HepG2 (cell line): ENCODE measurements at regions not wholly inside any gene's neighbourhood (a gene's known extent, or its start where the extent isn't known, plus 50 kb on each side); places are given as distances from the start of the nearest gene placed in this dataset.

Source experiments
- ATAC-seq: fragments of 200-7000 bp; cut with Tn5 transposase; 3 replicates; pipeline ENCODE4 v1.9.1; 2020; ENCODE audit warnings: mild to moderate bottlenecking, moderate library complexity
- BruUV-seq: library from RNA; stranded (reverse); fragments of 400-500 nt; replicated peaks from 2 replicates; lab custom pipeline; 2021; lab: Mats Ljungman, UMichigan
- CTCF ChIA-PET: fragments of 300-600 bp; formaldehyde crosslinking; extraction: SDS; loops from one replicate; lab custom pipeline; 2021; ENCODE audit warnings: low total read pairs, inconsistent platforms, low intra/inter-chr PET ratio; lab: Yijun Ruan, JAX
- POLR2A ChIA-PET: fragments of 350-600 bp; sonication (Branson Sonifier 250); formaldehyde crosslinking; loops from one replicate; lab custom pipeline; 2020; ENCODE audit warnings: antibody characterized with exemption, inconsistent platforms; lab: Yijun Ruan, JAX
- DNase-seq: peaks from one replicate; pipeline ENCODE4 v3.0.0-alpha.2; 2015; ENCODE audit warnings: low spot score
- FAIRE-seq: peaks from 3 replicates; lab custom pipeline; 2011; peaks lifted over from hg19 to GRCh38; lab: Jason Lieb, UNC
- H2AFZ ChIP-seq: one replicate; pipeline ENCODE4 v1.6.1; 2011; ENCODE audit warnings: low read length, inconsistent platforms
- H3K27ac ChIP-seq: fragments of 300-600 bp; 3 replicates; pipeline ENCODE4 v1.8.0; 2011; ENCODE audit warnings: mixed run types, mild to moderate bottlenecking, mixed read lengths, low read length, inconsistent platforms; ENCODE audit not compliant: insufficient read depth; ENCODE audit errors: extremely low read length
- H3K27me3 ChIP-seq, 2 experiments: fragments of 200-600 bp in 1 of 2; 2 replicates in 1 of 2; 3 replicates in 1 of 2; pipeline versions ENCODE4 v1.6.0 to v1.8.0; 2011; ENCODE audit warnings: low read length in 2 of 2, mild to moderate bottlenecking in 2 of 2, moderate library complexity in 2 of 2, inconsistent platforms in 1 of 2; ENCODE audit not compliant: insufficient read depth in 2 of 2, control insufficient read depth in 1 of 2
- H3K36me3 ChIP-seq, 2 experiments: fragments of 200-600 bp in 1 of 2; replicated peaks in 1 of 2; 2 replicates in 1 of 2; 3 replicates in 1 of 2; pipeline versions ENCODE4 v1.5.1 to v1.8.0; 2011; ENCODE audit warnings: low read length in 2 of 2, inconsistent platforms in 1 of 2; ENCODE audit not compliant: insufficient read depth in 2 of 2, control insufficient read depth in 1 of 2
- H3K4me1 ChIP-seq: 2 replicates; pipeline ENCODE4 v1.5.1; 2012; ENCODE audit warnings: low read length, inconsistent platforms; ENCODE audit not compliant: insufficient read depth
- H3K4me2 ChIP-seq: 2 replicates; pipeline ENCODE4 v1.6.0; 2011; ENCODE audit warnings: low read depth, low read length, inconsistent platforms
- H3K4me3 ChIP-seq, 3 experiments: fragments of 200-600 bp in 1 of 3; sonication (generic), shearing (Covaris generic) in 1 of 3; replicated peaks in 1 of 3; 2 replicates each; pipeline ENCODE4 v1.5.1; 2011 to 2016; ENCODE audit warnings: low read length in 3 of 3, inconsistent platforms in 2 of 3, low read depth in 2 of 3, mild to moderate bottlenecking in 2 of 3, control low read depth in 1 of 3, mixed read lengths in 1 of 3; ENCODE audit not compliant: insufficient read depth in 1 of 3
- H3K79me2 ChIP-seq: one replicate; pipeline ENCODE4 v1.6.1; 2011; ENCODE audit warnings: low read length, inconsistent platforms; ENCODE audit not compliant: insufficient read depth
- H3K9ac ChIP-seq: 2 replicates; pipeline ENCODE4 v1.6.0; 2011; ENCODE audit warnings: mild to moderate bottlenecking, low read depth, low read length, inconsistent platforms; ENCODE audit not compliant: insufficient read depth
- H3K9me3 ChIP-seq: 2 replicates; pipeline ENCODE4 v1.5.1; 2012; ENCODE audit warnings: mild to moderate bottlenecking, low read length
- H4K20me1 ChIP-seq: 2 replicates; pipeline ENCODE4 v1.6.0; 2011; ENCODE audit warnings: inconsistent platforms, mild to moderate bottlenecking, low read length, moderate library complexity; ENCODE audit not compliant: insufficient read depth
- CREB1 ChIP-seq, 2 experiments: fragments of 450-650 bp in 1 of 2; IDR thresholded peaks; 2 replicates each; pipeline ENCODE4 v1.6.1; 2016 to 2017; ENCODE audit warnings: control low read depth in 1 of 2, mild to moderate bottlenecking in 1 of 2, missing compliant biosample characterization in 1 of 2, missing genetic modification characterization in 1 of 2
- FOSL1 ChIP-seq: sonication (generic); formaldehyde crosslinking; IDR thresholded peaks from 2 replicates; pipeline ENCODE4 v1.9.0; 2021; ENCODE audit warnings: missing genetic modification reagents, borderline replicate concordance
- HMG20B ChIP-seq: conservative IDR thresholded peaks from 2 replicates; pipeline ENCODE4 v1.6.1; 2016; ENCODE audit warnings: missing genetic modification reagents, missing compliant biosample characterization
- ISL2 ChIP-seq: sonication (generic); formaldehyde crosslinking; IDR thresholded peaks from 2 replicates; pipeline ENCODE4 v1.5.0; 2020; ENCODE audit warnings: missing genetic modification reagents
- KLF12 ChIP-seq: sonication (generic); formaldehyde crosslinking; IDR thresholded peaks from 2 replicates; pipeline ENCODE4 v1.4.0; 2020; ENCODE audit warnings: missing genetic modification reagents, borderline replicate concordance
- KMT2A ChIP-seq: sonication (generic); formaldehyde crosslinking; IDR thresholded peaks from 2 replicates; pipeline ENCODE4 v1.4.0; 2020; ENCODE audit warnings: missing genetic modification reagents
- NKX3-1 ChIP-seq: sonication (generic); formaldehyde crosslinking; IDR thresholded peaks from 2 replicates; pipeline ENCODE4 v1.5.0; 2020; ENCODE audit warnings: missing genetic modification reagents
- PAX8 ChIP-seq: sonication (generic); formaldehyde crosslinking; IDR thresholded peaks from 2 replicates; pipeline ENCODE4 v1.8.0; 2022; ENCODE audit warnings: mild to moderate bottlenecking, missing genetic modification reagents, borderline replicate concordance
- PCBP1 ChIP-seq: fragments of 200-400 bp; formaldehyde crosslinking; IDR thresholded peaks from 2 replicates; pipeline ENCODE4 v1.6.1; 2017; ENCODE audit warnings: mild to moderate bottlenecking, low read depth, low read length, borderline replicate concordance
- ZEB1 ChIP-seq: IDR thresholded peaks from 2 replicates; pipeline ENCODE4 v1.6.1; 2012; ENCODE audit warnings: mild to moderate bottlenecking, low read depth, inconsistent platforms; ENCODE audit not compliant: insufficient replicate concordance
- ZFAT ChIP-seq: sonication (generic); formaldehyde crosslinking; conservative IDR thresholded peaks from 2 replicates; pipeline ENCODE4 v1.8.1; 2023; ENCODE audit warnings: missing genetic modification reagents, inconsistent platforms
- ZFP36 ChIP-seq: fragments of 150-350 bp; IDR thresholded peaks from 2 replicates; pipeline ENCODE4 v1.6.1; 2018; ENCODE audit warnings: borderline replicate concordance, low read length, low read depth; ENCODE audit not compliant: partially characterized antibody
- ZNF235 ChIP-seq: sonication (generic); formaldehyde crosslinking; IDR thresholded peaks from 2 replicates; pipeline ENCODE4 v1.8.1; 2023; ENCODE audit warnings: mild to moderate bottlenecking, missing genetic modification reagents, borderline replicate concordance
- ZNF615 ChIP-seq: sonication (generic); formaldehyde crosslinking; IDR thresholded peaks from 2 replicates; pipeline ENCODE4 v1.5.0; 2020; ENCODE audit warnings: mild to moderate bottlenecking, missing genetic modification reagents, borderline replicate concordance
- WGBS: methylation state at CpG from one replicate; pipeline ENCODE4 v1.1.6; 2017; ENCODE audit warnings: low lambda C conversion rate; 5-methylcytosine and 5-hydroxymethylcytosine counted together
- in situ Hi-C: cut with HindIII; loops from 2 replicates; pipeline ENCODE4 v1.10.0; 2017; ENCODE audit warnings: low pct_unique_long_range_greater_than_20kb; ENCODE audit not compliant: extremely low pct_ligation_motif_present
- intact Hi-C: fragments of 100-400 bp; cut with micrococcal nuclease; formaldehyde crosslinking; loops from one replicate; pipeline ENCODE4 v1.10.0; 2022; ENCODE audit not compliant: unreplicated experiment
- TF ChIP-seq, protein P1 (sequence below): sonication (generic); formaldehyde crosslinking; IDR thresholded peaks from 2 replicates; pipeline ENCODE4 v1.5.0; 2020; ENCODE audit warnings: missing genetic modification reagents
- TF ChIP-seq, protein P2 (sequence below): IDR thresholded peaks from 2 replicates; pipeline ENCODE4 v1.6.1; 2016; ENCODE audit warnings: control low read depth
- TF ChIP-seq, protein P3 (sequence below): IDR thresholded peaks from 2 replicates; pipeline ENCODE4 v1.6.1; 2016; ENCODE audit warnings: mild to moderate bottlenecking, missing biosample characterization, missing genetic modification reagents
- TF ChIP-seq, protein P4 (sequence below): sonication (generic); formaldehyde crosslinking; IDR thresholded peaks from 2 replicates; pipeline ENCODE4 v1.4.0; 2020; ENCODE audit warnings: mild to moderate bottlenecking, missing genetic modification reagents
- TF ChIP-seq, protein P5 (sequence below): sonication (generic); formaldehyde crosslinking; IDR thresholded peaks from 2 replicates; pipeline ENCODE4 v1.4.0; 2020; ENCODE audit warnings: mild to moderate bottlenecking, missing genetic modification reagents, borderline replicate concordance

DNA sequence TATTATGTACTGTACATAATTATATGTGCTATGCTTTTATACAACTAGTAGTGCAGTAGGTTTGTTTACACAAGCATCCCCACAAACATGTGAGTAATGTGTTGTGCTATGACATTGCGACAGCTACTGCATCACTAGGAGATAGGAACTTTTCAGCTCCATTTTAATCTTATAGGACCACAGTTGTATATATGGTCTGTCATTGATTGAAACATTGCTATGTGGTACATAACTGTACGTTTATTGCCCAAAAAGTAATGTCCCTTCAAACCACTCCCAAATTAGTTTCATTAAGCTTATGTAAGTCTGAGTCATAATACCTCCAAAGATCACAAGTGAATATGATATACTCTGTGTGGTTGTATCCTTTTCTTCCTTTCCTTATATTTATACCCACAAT is 183.2 kb upstream of the POT1 start:
- FAIRE-seq (no peak), DNase-seq (no peak), ATAC-seq (no peak)
- POLR2A ChIA-PET, result no interaction called here
- BruUV-seq, result no TSS peak
- Histone ChIP-seq H2AFZ (no peak overlapping the region), H3K4me1 (no peaks in the 10 kb centered on the region), H3K4me2 (no peak overlapping the region), H3K27ac (no peak overlapping the region), H3K9ac (no peak overlapping the region), H3K27me3 (no peaks in the 10 kb centered on the region), H3K79me2 (no peaks in the 10 kb centered on the region), H3K36me3 (no peaks in the 10 kb centered on the region), H3K9me3 (peaks cover 26% of the 10 kb centered on the region; the same call in 1 of the 2 replicates), H4K20me1 (no peaks in the 10 kb centered on the region), H3K4me3 (no peak overlapping the region)
- in situ Hi-C loops (no loop called here), intact Hi-C loops (no loop called here)
- 0% methylated on average over 2 of the region's 2 CpGs for WGBS
- CTCF ChIA-PET, result no interaction called here
- TF ChIP-seq ISL2 (CRISPR knock-in tag), result no peak
- TF ChIP-seq, protein P1, sequence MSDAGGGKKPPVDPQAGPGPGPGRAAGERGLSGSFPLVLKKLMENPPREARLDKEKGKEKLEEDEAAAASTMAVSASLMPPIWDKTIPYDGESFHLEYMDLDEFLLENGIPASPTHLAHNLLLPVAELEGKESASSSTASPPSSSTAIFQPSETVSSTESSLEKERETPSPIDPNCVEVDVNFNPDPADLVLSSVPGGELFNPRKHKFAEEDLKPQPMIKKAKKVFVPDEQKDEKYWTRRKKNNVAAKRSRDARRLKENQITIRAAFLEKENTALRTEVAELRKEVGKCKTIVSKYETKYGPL (CRISPR knock-in tag), result no peak
- TF ChIP-seq ZEB1, result no peak
- TF ChIP-seq, protein P2, sequence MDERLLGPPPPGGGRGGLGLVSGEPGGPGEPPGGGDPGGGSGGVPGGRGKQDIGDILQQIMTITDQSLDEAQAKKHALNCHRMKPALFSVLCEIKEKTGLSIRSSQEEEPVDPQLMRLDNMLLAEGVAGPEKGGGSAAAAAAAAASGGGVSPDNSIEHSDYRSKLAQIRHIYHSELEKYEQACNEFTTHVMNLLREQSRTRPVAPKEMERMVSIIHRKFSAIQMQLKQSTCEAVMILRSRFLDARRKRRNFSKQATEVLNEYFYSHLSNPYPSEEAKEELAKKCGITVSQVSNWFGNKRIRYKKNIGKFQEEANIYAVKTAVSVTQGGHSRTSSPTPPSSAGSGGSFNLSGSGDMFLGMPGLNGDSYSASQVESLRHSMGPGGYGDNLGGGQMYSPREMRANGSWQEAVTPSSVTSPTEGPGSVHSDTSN, result no peak
- TF ChIP-seq ZFAT, result no peak
- TF ChIP-seq PCBP1, result no peak
- no peak for TF ChIP-seq PAX8 (CRISPR knock-in tag)
- TF ChIP-seq ZNF615, result no peak
- TF ChIP-seq, protein P3, sequence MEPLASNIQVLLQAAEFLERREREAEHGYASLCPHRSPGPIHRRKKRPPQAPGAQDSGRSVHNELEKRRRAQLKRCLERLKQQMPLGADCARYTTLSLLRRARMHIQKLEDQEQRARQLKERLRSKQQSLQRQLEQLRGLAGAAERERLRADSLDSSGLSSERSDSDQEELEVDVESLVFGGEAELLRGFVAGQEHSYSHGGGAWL (CRISPR knock-in tag), result no peak
- TF ChIP-seq ZFP36, result no peak
- TF ChIP-seq, protein P4, sequence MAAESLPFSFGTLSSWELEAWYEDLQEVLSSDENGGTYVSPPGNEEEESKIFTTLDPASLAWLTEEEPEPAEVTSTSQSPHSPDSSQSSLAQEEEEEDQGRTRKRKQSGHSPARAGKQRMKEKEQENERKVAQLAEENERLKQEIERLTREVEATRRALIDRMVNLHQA (CRISPR knock-in tag), result no peak
- no peak for TF ChIP-seq KLF12 (CRISPR knock-in tag)
- TF ChIP-seq NKX3-1 (CRISPR knock-in tag), result no peak
- no peak for TF ChIP-seq KMT2A (CRISPR knock-in tag)
- no peak for TF ChIP-seq CREB1 (IDR thresholded peaks at IDR 0.05)
- no peak for TF ChIP-seq CREB1 (CRISPR knock-in tag; IDR thresholded peaks at IDR 0.05)
- TF ChIP-seq FOSL1 (CRISPR knock-in tag), result no peak
- no peak for TF ChIP-seq HMG20B (CRISPR knock-in tag)
- no peak for TF ChIP-seq ZNF235 (CRISPR knock-in tag)
- TF ChIP-seq, protein P5, sequence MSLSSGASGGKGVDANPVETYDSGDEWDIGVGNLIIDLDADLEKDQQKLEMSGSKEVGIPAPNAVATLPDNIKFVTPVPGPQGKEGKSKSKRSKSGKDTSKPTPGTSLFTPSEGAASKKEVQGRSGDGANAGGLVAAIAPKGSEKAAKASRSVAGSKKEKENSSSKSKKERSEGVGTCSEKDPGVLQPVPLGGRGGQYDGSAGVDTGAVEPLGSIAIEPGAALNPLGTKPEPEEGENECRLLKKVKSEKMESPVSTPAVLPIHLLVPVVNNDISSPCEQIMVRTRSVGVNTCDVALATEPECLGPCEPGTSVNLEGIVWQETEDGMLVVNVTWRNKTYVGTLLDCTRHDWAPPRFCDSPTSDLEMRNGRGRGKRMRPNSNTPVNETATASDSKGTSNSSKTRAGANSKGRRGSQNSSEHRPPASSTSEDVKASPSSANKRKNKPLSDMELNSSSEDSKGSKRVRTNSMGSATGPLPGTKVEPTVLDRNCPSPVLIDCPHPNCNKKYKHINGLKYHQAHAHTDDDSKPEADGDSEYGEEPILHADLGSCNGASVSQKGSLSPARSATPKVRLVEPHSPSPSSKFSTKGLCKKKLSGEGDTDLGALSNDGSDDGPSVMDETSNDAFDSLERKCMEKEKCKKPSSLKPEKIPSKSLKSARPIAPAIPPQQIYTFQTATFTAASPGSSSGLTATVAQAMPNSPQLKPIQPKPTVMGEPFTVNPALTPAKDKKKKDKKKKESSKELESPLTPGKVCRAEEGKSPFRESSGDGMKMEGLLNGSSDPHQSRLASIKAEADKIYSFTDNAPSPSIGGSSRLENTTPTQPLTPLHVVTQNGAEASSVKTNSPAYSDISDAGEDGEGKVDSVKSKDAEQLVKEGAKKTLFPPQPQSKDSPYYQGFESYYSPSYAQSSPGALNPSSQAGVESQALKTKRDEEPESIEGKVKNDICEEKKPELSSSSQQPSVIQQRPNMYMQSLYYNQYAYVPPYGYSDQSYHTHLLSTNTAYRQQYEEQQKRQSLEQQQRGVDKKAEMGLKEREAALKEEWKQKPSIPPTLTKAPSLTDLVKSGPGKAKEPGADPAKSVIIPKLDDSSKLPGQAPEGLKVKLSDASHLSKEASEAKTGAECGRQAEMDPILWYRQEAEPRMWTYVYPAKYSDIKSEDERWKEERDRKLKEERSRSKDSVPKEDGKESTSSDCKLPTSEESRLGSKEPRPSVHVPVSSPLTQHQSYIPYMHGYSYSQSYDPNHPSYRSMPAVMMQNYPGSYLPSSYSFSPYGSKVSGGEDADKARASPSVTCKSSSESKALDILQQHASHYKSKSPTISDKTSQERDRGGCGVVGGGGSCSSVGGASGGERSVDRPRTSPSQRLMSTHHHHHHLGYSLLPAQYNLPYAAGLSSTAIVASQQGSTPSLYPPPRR (CRISPR knock-in tag), result no peak
